Ectodermal cell (in vitro differentiated cells): ENCODE measurements at regions not wholly inside any gene's neighbourhood (a gene's known extent, or its start where the extent isn't known, plus 50 kb on each side); places are given as distances from the start of the nearest gene placed in this dataset.

Source experiments
- H3K27ac ChIP-seq: 2 replicates; pipeline ENCODE4 v1.7.0; 2013; ENCODE audit warnings: mild to moderate bottlenecking, low read depth, low read length; ENCODE audit not compliant: insufficient read depth, poor library complexity, severe bottlenecking
- H3K27me3 ChIP-seq: 2 replicates; pipeline ENCODE4 v1.7.0; 2013; ENCODE audit warnings: mild to moderate bottlenecking, low read length; ENCODE audit not compliant: insufficient read depth, control insufficient read depth, poor library complexity, severe bottlenecking
- H3K36me3 ChIP-seq: one replicate; pipeline ENCODE4 v1.7.0; 2013; ENCODE audit warnings: low read length; ENCODE audit not compliant: control insufficient read depth, insufficient read depth
- H3K4me1 ChIP-seq: one replicate; pipeline ENCODE4 v1.7.0; 2013; ENCODE audit warnings: low read length; ENCODE audit not compliant: control insufficient read depth, insufficient read depth
- H3K4me3 ChIP-seq: 2 replicates; pipeline ENCODE4 v1.7.0; 2013; ENCODE audit warnings: low read depth, low read length, control low read depth; ENCODE audit not compliant: insufficient read depth
- H3K9me3 ChIP-seq: 2 replicates; pipeline ENCODE4 v1.7.0; 2013; ENCODE audit warnings: mild to moderate bottlenecking, low read length, moderate library complexity; ENCODE audit not compliant: control insufficient read depth
- WGBS, 2 experiments: methylation state at CpG; one replicate each; pipeline ENCODE4 v1.1.7; 2013; ENCODE audit warnings: missing lambda C conversion rate in 2 of 2; 5-methylcytosine and 5-hydroxymethylcytosine counted together

DNA sequence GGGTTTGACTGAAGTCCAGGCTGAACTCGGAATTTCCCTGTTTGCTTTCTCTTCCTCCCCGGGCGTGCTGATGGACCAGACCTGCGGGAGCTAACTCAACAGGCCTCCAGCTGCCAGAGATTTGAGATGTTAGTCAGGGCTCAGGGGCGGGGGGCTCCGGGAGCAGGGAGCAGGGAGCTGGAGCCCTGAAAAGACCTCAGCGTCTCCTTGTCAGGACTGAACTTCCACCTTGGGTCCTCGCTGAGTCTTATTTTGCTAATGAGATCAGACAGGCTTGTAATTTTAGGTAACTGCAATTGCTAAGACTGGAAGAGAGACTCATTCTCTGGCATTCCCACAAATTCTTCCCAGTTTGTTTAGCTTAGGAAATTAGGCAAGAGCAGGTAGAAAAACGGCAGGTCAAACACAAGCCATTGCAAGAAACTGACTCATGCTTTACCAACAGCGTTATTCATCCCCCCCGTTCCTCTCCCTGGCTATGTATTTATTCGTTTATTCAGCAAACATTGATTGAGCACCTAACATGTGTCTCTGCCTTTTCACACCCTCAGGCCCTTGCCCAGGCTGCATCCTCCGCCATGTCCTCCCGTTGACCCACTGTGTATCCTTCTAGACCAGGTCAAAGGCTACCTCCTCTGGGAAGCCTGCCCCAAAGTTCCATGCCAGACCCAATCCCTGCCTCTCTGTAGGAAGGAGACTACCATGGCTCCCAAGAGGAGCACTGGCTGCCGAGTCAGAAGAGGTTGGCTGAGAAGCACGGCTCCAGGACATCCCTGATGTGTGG lies 80.4 kb upstream of the DIO3 start:
- Histone ChIP-seq H3K27ac (no peak overlapping the region), H3K27me3 (no peaks in the 10 kb centered on the region), H3K4me3 (no peak overlapping the region), H3K4me1 (peaks cover 8% of the 10 kb centered on the region), H3K36me3 (no peaks in the 10 kb centered on the region), H3K9me3 (no peaks in the 10 kb centered on the region)
- WGBS, 2 experiments = 79 to 80% methylated on average over 16 of the region's 16 CpGs

DNA sequence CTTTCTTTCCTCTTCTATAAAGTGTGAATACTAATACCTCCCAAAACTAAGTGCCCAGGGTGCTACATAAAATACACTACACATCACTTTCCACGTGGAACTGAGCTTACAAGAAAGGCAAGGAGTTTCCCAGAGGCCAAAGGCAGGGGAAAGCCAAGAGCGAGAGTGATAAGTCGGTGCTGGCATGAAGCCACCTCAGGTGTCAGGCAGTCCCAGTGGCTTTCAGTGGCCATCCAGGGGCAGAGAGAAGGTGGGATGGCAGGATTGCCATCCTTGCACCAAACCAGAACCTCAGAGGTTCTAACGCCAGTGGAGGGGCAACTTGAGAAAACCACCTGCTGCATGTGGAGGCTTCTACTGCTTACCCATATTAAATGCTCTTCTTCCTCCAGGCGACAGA lies 79.7 kb upstream of the DIO3 start:
- Histone ChIP-seq H3K4me3 (no peak overlapping the region), H3K36me3 (no peaks in the 10 kb centered on the region), H3K4me1 (peaks cover 8% of the 10 kb centered on the region), H3K9me3 (no peaks in the 10 kb centered on the region), H3K27me3 (no peaks in the 10 kb centered on the region), H3K27ac (no peak overlapping the region)
- whole genome bisulfite sequencing, 2 experiments = 87 to 90% methylated on average over 5 of the region's 5 CpGs

DNA sequence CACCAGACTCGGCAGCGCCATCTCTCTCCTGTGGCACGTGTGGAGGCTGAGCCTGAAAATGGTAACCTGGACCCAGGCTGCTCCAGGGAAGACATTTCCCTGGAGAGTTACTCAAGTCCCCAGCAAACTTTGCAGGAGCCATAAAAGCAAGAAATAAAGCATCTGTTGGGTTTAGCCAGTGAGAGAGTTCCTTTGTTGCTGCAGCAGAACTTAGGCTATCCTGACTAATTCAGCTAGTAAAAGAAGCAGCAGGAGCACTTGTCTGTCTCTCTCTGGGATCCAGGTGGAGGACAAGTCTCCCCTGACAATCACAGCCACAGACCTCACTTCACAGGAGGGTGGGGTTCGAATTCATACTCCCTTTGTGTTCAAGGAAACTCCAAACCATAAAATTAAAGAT lies 79.2 kb upstream of the DIO3 start:
- no peak overlapping the region for H3K27ac ChIP-seq
- no peaks in the 10 kb centered on the region for H3K36me3 ChIP-seq
- H3K9me3 ChIP-seq = no peaks in the 10 kb centered on the region
- 94 to 97% methylated on average over 3 to 4 of the region's 4 CpGs for WGBS, 2 experiments
- H3K27me3 ChIP-seq = no peaks in the 10 kb centered on the region
- H3K4me3 ChIP-seq = no peak overlapping the region
- H3K4me1 ChIP-seq = peaks cover 5% of the 10 kb centered on the region

DNA sequence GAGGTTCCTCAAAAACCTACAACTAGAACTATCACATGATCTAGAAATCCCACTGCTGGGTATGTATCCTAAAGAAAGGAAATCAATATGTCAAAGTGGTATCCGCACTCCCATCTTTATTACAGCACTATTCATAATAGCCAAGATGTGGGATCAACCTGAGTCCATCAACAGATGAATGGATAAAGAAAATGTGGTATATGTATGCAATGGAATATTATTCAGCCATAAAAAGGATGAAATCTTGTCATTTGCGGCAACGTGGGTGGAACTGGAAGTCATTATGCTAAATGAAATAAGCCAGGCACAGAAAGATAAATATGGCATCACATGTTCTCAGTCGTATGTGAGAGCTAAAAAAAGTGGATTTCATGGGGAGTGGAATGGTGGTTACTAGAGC lies 77.5 kb upstream of the DIO3 start:
- no peaks in the 10 kb centered on the region for H3K27me3 ChIP-seq
- whole genome bisulfite sequencing, 2 experiments = 94 to 95% methylated on average over 4 of the region's 4 CpGs
- no peak overlapping the region for H3K4me3 ChIP-seq
- H3K4me1 ChIP-seq = no peaks in the 10 kb centered on the region
- no peak overlapping the region for H3K27ac ChIP-seq
- no peaks in the 10 kb centered on the region for H3K36me3 ChIP-seq
- H3K9me3 ChIP-seq = no peaks in the 10 kb centered on the region

DNA sequence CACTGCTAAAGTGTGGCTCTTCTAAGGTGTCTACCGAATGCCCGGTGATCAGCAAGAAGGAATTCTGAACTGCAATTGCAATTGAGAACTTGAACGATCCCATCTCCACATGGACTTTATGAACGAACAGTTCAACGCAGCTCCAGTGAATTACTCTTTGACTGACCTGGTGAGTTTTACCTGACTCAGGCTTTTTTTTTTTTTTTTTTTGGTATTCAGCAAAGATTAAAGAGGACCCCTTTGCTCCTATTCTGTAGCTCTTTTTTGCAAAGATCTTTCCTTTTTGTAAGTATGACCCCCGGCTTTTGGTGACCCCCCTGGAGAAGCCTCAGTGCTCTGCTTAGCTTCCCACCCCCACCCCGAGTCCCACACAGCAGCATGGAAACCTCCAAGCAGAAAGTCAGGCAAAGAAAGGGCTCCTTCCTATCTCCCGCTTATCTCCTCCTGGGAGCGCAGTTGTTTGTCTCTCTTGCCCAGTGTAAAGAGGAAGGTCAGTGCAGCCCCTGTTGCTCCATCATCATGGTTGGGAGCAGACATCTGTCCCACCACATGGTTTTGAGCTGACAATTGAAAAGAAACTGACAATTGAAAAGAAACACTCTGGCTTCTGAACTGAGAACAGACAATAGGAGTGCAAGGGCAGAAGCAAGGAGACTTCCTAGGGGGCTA lies 72.1 kb upstream of the DIO3 start:
- 90 to 92% methylated on average over 9 of the region's 9 CpGs for WGBS, 2 experiments
- Histone ChIP-seq H3K4me3 (no peak overlapping the region), H3K36me3 (no peaks in the 10 kb centered on the region), H3K9me3 (no peaks in the 10 kb centered on the region), H3K4me1 (no peaks in the 10 kb centered on the region), H3K27me3 (no peaks in the 10 kb centered on the region), H3K27ac (no peak overlapping the region)

DNA sequence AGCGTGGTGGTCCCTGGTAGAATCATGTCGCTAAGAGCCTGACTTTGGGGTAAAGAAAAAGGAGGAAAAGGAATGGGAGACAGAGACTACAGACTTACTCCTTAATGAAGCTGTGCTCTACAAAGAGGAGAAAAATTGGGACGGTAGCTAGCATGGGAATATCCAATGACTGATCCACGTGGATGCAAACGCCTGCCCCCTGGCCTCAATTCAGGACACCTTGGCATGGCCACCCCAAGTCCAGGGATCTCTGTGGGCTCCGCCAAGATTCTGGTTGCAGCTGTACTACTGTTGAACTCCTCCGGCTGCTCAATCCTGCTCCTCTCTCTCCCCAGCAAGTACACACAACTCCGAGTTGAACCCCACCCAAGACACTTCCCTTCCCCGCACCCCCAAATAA lies 70.5 kb upstream of the DIO3 start:
- Histone ChIP-seq H3K4me1 (no peaks in the 10 kb centered on the region), H3K27me3 (no peaks in the 10 kb centered on the region), H3K4me3 (no peak overlapping the region), H3K36me3 (no peaks in the 10 kb centered on the region), H3K9me3 (no peaks in the 10 kb centered on the region), H3K27ac (no peak overlapping the region)
- WGBS, 2 experiments = 85% methylated on average over 9 of the region's 9 CpGs

DNA sequence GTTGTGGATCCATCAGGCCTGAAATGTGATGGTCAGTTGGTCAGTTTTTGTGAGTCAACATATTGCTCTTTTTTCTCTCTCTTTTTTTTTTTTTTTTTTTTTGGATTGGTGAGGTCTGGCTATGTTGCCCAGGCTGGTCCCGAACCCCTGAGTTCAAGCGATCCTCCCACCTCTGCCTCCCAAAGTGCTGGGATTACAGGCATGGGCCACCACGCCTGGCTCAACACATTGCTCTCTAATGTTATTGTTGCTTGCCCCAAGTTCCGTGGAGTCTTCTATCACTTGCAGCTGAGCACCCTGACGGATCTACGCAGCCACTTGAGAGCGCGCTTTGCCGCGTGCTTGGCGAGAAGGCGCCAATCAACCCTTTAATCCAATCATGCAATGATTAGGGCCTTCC lies 69.5 kb upstream of the DIO3 start:
- WGBS, 2 experiments = 90 to 94% methylated on average over 12 of the region's 12 CpGs
- no peaks in the 10 kb centered on the region for H3K36me3 ChIP-seq
- peaks cover 8% of the 10 kb centered on the region for H3K4me1 ChIP-seq

DNA sequence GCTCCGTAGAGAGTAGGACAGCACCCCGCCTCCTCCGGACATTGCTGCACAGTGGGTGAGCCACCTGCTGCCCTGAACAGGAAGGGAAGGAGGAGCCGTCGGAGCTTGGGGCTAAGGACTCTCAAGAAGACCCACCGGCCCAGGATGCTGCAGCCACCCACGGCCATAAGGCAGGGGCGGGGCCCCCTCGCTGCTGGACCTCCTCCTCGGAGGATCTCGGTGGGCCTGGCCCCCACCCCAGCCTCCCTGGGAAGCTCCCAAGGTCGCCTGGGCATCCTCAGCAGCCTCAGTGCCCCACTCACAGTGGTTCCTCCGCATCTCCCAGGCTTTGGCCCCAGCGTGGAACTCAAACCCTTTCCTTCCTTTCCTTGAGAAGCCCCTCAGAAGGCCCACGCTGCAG lies 68.6 kb upstream of the DIO3 start:
- H3K4me1 ChIP-seq = peaks cover 13% of the 10 kb centered on the region
- no peak overlapping the region for H3K4me3 ChIP-seq
- H3K36me3 ChIP-seq = no peaks in the 10 kb centered on the region
- no peak overlapping the region for H3K27ac ChIP-seq
- no peaks in the 10 kb centered on the region for H3K27me3 ChIP-seq
- WGBS, 2 experiments = 87 to 88% methylated on average over 15 of the region's 15 CpGs
- H3K9me3 ChIP-seq = no peaks in the 10 kb centered on the region

More for the DNA sequence above, 69.5 kb upstream of the DIO3 start:
- no peak overlapping the region for H3K4me3 ChIP-seq
- no peaks in the 10 kb centered on the region for H3K27me3 ChIP-seq
- no peaks in the 10 kb centered on the region for H3K9me3 ChIP-seq
- H3K27ac ChIP-seq = no peak overlapping the region

DNA sequence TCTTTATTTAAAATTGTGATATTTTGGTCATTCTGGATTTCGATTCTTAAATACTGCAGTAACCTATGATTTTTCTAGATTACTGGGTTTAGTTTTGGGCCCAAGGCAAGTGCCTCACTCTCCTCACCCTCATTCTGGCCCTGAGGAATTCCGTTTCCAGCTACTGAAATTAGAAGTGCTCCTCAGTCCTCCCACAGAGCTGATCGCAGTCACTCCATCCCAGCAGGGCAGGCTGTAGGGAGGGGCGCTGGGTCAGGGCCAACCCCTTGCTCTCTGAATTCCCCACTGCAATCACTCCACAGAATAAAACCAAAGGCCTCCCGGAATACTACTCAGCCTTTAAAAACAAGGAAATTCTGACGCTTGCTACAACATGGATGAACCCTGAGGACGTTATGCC lies 66.5 kb upstream of the DIO3 start:
- 64 to 69% methylated on average over 7 of the region's 7 CpGs for WGBS, 2 experiments

DNA sequence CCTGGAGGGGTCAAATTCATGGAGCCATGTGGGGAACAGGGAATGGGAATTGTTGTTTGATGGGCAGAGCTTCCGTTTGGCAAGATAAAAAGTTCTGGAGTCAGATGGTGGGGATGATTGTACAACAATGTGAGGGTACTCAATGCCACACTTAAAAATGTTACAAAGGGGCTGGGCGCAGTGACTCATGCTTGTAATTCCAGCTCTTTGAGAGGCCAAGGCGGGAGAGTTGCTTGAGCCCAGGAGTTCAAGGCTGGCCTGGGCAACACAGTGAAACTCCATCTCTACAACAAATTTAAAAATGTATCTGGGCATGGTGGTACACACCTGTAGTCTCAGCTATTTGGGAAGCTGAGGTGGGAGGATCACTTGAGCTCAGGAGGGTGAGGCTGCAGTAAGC lies 66.0 kb upstream of the DIO3 start:
- WGBS, 2 experiments = 87 to 89% methylated on average over 3 of the region's 3 CpGs
- H3K27ac ChIP-seq = no peak overlapping the region
- no peaks in the 10 kb centered on the region for H3K27me3 ChIP-seq
- no peaks in the 10 kb centered on the region for H3K9me3 ChIP-seq
- no peaks in the 10 kb centered on the region for H3K36me3 ChIP-seq
- H3K4me1 ChIP-seq = peaks cover 13% of the 10 kb centered on the region
- no peak overlapping the region for H3K4me3 ChIP-seq

More for the DNA sequence above, 66.5 kb upstream of the DIO3 start:
- H3K27me3 ChIP-seq = no peaks in the 10 kb centered on the region
- H3K36me3 ChIP-seq = no peaks in the 10 kb centered on the region
- H3K9me3 ChIP-seq = no peaks in the 10 kb centered on the region
- no peak overlapping the region for H3K27ac ChIP-seq
- no peak overlapping the region for H3K4me3 ChIP-seq
- H3K4me1 ChIP-seq = peaks cover 13% of the 10 kb centered on the region
